WTC11 (cell line): ENCODE measurements at regions not wholly inside any gene's neighbourhood (a gene's known extent, or its start where the extent isn't known, plus 50 kb on each side); places are given as distances from the start of the nearest gene placed in this dataset.

ENCODE experiments used
- ATAC-seq: fragments of 200-7000 bp; cut with Tn5 transposase; 2 replicates; pipeline ENCODE4 v1.10.0; 2021; ENCODE audit warnings: mild to moderate bottlenecking, moderate library complexity
- CTCF ChIA-PET: fragments of 300-600 bp; sonication (Branson Sonifier 250); formaldehyde crosslinking; loops from one replicate; lab custom pipeline; 2021; ENCODE audit warnings: antibody characterized with exemption; lab: Charles Lee
- POLR2A ChIA-PET: fragments of 350-600 bp; sonication (Branson Sonifier 250); formaldehyde crosslinking; loops from one replicate; lab custom pipeline; 2021; ENCODE audit warnings: antibody characterized with exemption; lab: Charles Lee
- DNase-seq: peaks from one replicate; pipeline ENCODE4 v3.0.0; 2021; ENCODE audit warnings: low spot score
- H3K27ac Mint-ChIP-seq: 2 replicates; pipeline ENCODE4 v1.8.0; 2021; ENCODE audit warnings: mixed read lengths
- H3K27me3 Mint-ChIP-seq: 2 replicates; pipeline ENCODE4 v1.8.0; 2021; ENCODE audit warnings: low read depth, mild to moderate bottlenecking, moderate library complexity, mixed read lengths
- H3K36me3 Mint-ChIP-seq: 2 replicates; pipeline ENCODE4 v1.8.0; 2021; ENCODE audit warnings: mixed read lengths
- H3K4me1 Mint-ChIP-seq: 2 replicates; pipeline ENCODE4 v1.8.0; 2022; ENCODE audit warnings: mixed read lengths
- H3K4me3 Mint-ChIP-seq: 2 replicates; pipeline ENCODE4 v1.8.0; 2021; ENCODE audit warnings: mild to moderate bottlenecking, moderate library complexity, mixed read lengths
- H3K9me3 Mint-ChIP-seq: 2 replicates; pipeline ENCODE4 v1.8.0; 2021; ENCODE audit warnings: mixed read lengths
- AFF4 ChIP-seq: sonication (generic); formaldehyde crosslinking; IDR thresholded peaks from 2 replicates; pipeline ENCODE4 v1.8.1; 2023; ENCODE audit warnings: mild to moderate bottlenecking, missing genetic modification reagents, borderline replicate concordance
- ATF1 ChIP-seq: sonication (generic); formaldehyde crosslinking; IDR thresholded peaks from 2 replicates; pipeline ENCODE4 v1.8.1; 2023; ENCODE audit warnings: mild to moderate bottlenecking, moderate library complexity, missing genetic modification reagents
- JUN ChIP-seq: sonication (generic); formaldehyde crosslinking; IDR thresholded peaks from 2 replicates; pipeline ENCODE4 v1.8.0; 2023; ENCODE audit warnings: mild to moderate bottlenecking, missing genetic modification reagents
- NR2C2 ChIP-seq: sonication (generic); formaldehyde crosslinking; IDR thresholded peaks from 2 replicates; pipeline ENCODE4 v1.8.0; 2022; ENCODE audit warnings: mild to moderate bottlenecking, missing genetic modification reagents
- PREB ChIP-seq: sonication (generic); formaldehyde crosslinking; IDR thresholded peaks from 2 replicates; pipeline ENCODE4 v1.8.1; 2022; ENCODE audit warnings: mild to moderate bottlenecking, missing genetic modification reagents, moderate library complexity, borderline replicate concordance
- RORB ChIP-seq: fragments of 250-450 bp; sonication (Bioruptor Pico); IDR thresholded peaks from 2 replicates; pipeline ENCODE4 v1.9.0; 2021; ENCODE audit warnings: mild to moderate bottlenecking
- ZBTB21 ChIP-seq: sonication (generic); formaldehyde crosslinking; IDR thresholded peaks from 2 replicates; pipeline ENCODE4 v1.8.1; 2023; ENCODE audit warnings: mild to moderate bottlenecking, missing genetic modification reagents, borderline replicate concordance
- ZNF219 ChIP-seq: sonication (generic); formaldehyde crosslinking; IDR thresholded peaks from 2 replicates; pipeline ENCODE4 v1.8.0; 2023; ENCODE audit warnings: missing genetic modification reagents, mild to moderate bottlenecking, borderline replicate concordance
- ZNF423 ChIP-seq: fragments of 250-450 bp; sonication (Bioruptor Pico); IDR thresholded peaks from 2 replicates; pipeline ENCODE4 v2.1.2; 2022; ENCODE audit warnings: mild to moderate bottlenecking, moderate library complexity
- ZNF425 ChIP-seq: fragments of 250-450 bp; sonication (Bioruptor Pico); conservative IDR thresholded peaks from 2 replicates; pipeline ENCODE4 v1.9.0; 2021; ENCODE audit warnings: mild to moderate bottlenecking
- TF ChIP-seq, protein P1 (sequence below): fragments of 250-450 bp; sonication (Bioruptor Pico); IDR thresholded peaks from 2 replicates; pipeline ENCODE4 v1.8.0; 2021; ENCODE audit warnings: mild to moderate bottlenecking
- TF ChIP-seq, protein P2 (sequence below): sonication (generic); formaldehyde crosslinking; IDR thresholded peaks from 2 replicates; pipeline ENCODE4 v1.8.0; 2023; ENCODE audit warnings: missing genetic modification reagents

- TF ChIP-seq ZNF219 (CRISPR knock-in tag): no peak
- TF ChIP-seq NR2C2 (CRISPR knock-in tag): no peak
- no peak for TF ChIP-seq AFF4 (CRISPR knock-in tag)
These were observed 165.8 kb upstream of the CNOT2 start (continued) for GRCh38 chr12:70077441-70077840.

GRCh38 chr12:70078161-70078560 is 165.1 kb upstream of the CNOT2 start:
- H3K4me3 Mint-ChIP-seq: no peak overlapping the region
- no peak for DNase-seq
- H3K27ac Mint-ChIP-seq: 0 out of 2 replicates have a peak overlapping the region, but pooled peaks have one; percentile 7
- ChIA-PET CTCF (no interaction called here), POLR2A (no interaction called here)
- H3K9me3 Mint-ChIP-seq: peaks cover 23% of the 10 kb centered on the region
- ATAC-seq: no peak
- peaks cover 12% of the 10 kb centered on the region for H3K36me3 Mint-ChIP-seq
- no peak for TF ChIP-seq AFF4 (CRISPR knock-in tag)
- TF ChIP-seq JUN (CRISPR knock-in tag): no peak
- no peak for TF ChIP-seq ZNF425
- TF ChIP-seq, protein P1, sequence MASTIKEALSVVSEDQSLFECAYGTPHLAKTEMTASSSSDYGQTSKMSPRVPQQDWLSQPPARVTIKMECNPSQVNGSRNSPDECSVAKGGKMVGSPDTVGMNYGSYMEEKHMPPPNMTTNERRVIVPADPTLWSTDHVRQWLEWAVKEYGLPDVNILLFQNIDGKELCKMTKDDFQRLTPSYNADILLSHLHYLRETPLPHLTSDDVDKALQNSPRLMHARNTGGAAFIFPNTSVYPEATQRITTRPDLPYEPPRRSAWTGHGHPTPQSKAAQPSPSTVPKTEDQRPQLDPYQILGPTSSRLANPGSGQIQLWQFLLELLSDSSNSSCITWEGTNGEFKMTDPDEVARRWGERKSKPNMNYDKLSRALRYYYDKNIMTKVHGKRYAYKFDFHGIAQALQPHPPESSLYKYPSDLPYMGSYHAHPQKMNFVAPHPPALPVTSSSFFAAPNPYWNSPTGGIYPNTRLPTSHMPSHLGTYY: no peak
- no peak for TF ChIP-seq ZNF423 (CRISPR knock-in tag)
- TF ChIP-seq PREB (CRISPR knock-in tag): no peak
- TF ChIP-seq, protein P2, sequence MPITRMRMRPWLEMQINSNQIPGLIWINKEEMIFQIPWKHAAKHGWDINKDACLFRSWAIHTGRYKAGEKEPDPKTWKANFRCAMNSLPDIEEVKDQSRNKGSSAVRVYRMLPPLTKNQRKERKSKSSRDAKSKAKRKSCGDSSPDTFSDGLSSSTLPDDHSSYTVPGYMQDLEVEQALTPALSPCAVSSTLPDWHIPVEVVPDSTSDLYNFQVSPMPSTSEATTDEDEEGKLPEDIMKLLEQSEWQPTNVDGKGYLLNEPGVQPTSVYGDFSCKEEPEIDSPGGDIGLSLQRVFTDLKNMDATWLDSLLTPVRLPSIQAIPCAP (CRISPR knock-in tag): no peak
- TF ChIP-seq ZBTB21 (CRISPR knock-in tag): no peak
- TF ChIP-seq ATF1 (CRISPR knock-in tag): no peak
- no peak for TF ChIP-seq RORB
- peaks cover 22% of the 10 kb centered on the region for H3K4me1 Mint-ChIP-seq
- no peaks in the 10 kb centered on the region for H3K27me3 Mint-ChIP-seq
